ENCODE measurements at regions not wholly inside any gene's neighbourhood (a gene's known extent, or its start where the extent isn't known, plus 50 kb on each side); places are given as distances from the start of the nearest gene placed in this dataset.

DNA sequence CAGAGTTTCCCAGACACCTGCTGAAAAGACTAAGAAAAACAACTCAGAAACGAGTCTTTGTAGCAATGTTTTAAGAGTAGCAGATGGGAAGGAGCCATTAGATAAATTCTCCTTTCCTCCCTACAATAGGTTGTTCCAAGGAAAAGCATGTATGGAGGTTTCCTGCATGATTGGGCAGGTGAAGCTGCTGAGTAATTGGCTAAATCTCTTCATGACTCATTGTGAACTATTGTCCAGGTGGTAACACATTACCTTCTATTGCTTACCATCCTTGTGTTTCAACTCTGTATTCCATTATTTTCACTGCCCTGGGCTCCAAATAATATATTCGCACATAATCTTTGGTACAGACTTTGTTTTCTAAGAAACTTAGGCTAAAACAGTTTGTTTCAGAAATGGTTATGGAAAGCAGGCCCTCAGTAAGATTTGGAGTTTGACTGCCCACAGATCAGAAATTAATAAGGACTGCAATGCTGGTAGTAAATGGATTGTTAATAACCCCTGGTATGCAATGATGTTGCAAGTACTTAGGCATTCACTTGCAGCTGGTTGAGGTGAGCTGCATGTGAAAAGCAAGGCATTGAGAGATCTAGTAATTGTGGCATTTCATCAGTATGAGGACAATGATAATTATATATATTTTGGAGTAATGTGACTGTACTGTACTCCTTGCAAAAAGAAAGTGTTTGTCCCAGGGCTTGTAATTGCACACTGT lies 281.4 kb upstream of the VLDLR start:
- TF ChIP-seq, protein P1, sequence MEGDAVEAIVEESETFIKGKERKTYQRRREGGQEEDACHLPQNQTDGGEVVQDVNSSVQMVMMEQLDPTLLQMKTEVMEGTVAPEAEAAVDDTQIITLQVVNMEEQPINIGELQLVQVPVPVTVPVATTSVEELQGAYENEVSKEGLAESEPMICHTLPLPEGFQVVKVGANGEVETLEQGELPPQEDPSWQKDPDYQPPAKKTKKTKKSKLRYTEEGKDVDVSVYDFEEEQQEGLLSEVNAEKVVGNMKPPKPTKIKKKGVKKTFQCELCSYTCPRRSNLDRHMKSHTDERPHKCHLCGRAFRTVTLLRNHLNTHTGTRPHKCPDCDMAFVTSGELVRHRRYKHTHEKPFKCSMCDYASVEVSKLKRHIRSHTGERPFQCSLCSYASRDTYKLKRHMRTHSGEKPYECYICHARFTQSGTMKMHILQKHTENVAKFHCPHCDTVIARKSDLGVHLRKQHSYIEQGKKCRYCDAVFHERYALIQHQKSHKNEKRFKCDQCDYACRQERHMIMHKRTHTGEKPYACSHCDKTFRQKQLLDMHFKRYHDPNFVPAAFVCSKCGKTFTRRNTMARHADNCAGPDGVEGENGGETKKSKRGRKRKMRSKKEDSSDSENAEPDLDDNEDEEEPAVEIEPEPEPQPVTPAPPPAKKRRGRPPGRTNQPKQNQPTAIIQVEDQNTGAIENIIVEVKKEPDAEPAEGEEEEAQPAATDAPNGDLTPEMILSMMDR (IDR thresholded peaks at IDR 0.05 in 2 of 3, conservative IDR thresholded peaks at IDR 0.05 in 1 of 3; ENCODE audit: control insufficient read depth in 2 of 3, extremely low read depth in 1 of 3, insufficient read depth in 1 of 3, low read depth in 3 of 3, low read length in 3 of 3): no peak
- TF ChIP-seq, protein P2, sequence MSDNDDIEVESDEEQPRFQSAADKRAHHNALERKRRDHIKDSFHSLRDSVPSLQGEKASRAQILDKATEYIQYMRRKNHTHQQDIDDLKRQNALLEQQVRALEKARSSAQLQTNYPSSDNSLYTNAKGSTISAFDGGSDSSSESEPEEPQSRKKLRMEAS (IDR thresholded peaks at IDR 0.05; ENCODE audit: low read depth, low read length): no peak
- no peak for TF ChIP-seq CREB1 (IDR thresholded peaks at IDR 0.05; ENCODE audit: low read depth)
- no peak for TF ChIP-seq NR2C2 (IDR thresholded peaks at IDR 0.05; ENCODE audit: borderline replicate concordance, control insufficient read depth, insufficient read length, low read depth)
